Uterus (tissue), 2 donors: ENCODE measurements at regions not wholly inside any gene's neighbourhood (a gene's known extent, or its start where the extent isn't known, plus 50 kb on each side); places are given as distances from the start of the nearest gene placed in this dataset.

ENCODE experiments used
- CTCF ChIP-seq, 4 experiments: fragments of 200-600 bp in 2 of 4; fragments of 450-650 bp in 2 of 4; sonication (generic) in 2 of 4; IDR thresholded peaks; one replicate each; pipeline ENCODE4 v1.5.1; 2016 to 2019; ENCODE audit warnings: antibody characterized with exemption in 4 of 4, mild to moderate bottlenecking in 2 of 4, moderate library complexity in 1 of 4
- POLR2A ChIP-seq, 2 donors: fragments of 450-650 bp; IDR thresholded peaks; one replicate each; pipeline ENCODE4 v1.6.1; 2016; ENCODE audit warnings: antibody characterized with exemption in 2 of 2, mild to moderate bottlenecking in 1 of 2, moderate library complexity in 1 of 2

GRCh38 chr1:30395631-30396030, 327.8 kb downstream of the MATN1 start:
- TF ChIP-seq POLR2A (IDR thresholded peaks at IDR 0.05) = no peak
- no peak for TF ChIP-seq CTCF (IDR thresholded peaks at IDR 0.05)
